KBM-7 (cell line): ENCODE measurements at regions not wholly inside any gene's neighbourhood (a gene's known extent, or its start where the extent isn't known, plus 50 kb on each side); places are given as distances from the start of the nearest gene placed in this dataset.

Experiments
- DNase-seq: peaks from one replicate; pipeline ENCODE4 v3.0.0-alpha.2; 2015
- in situ Hi-C: fragments of 300-500 bp; cut with MboI; formaldehyde crosslinking; loops from 2 replicates; pipeline ENCODE4 v1.14.3; 2020; ENCODE audit warnings: low sequenced_read_pairs, low pct_unique_long_range_greater_than_20kb, mixed read lengths

- no peak for DNase-seq
- in situ Hi-C loops: no loop called here
Measured at GRCh38 chr3:139870000-139870675, 64.8 kb upstream of the CLSTN2 start.

DNA sequence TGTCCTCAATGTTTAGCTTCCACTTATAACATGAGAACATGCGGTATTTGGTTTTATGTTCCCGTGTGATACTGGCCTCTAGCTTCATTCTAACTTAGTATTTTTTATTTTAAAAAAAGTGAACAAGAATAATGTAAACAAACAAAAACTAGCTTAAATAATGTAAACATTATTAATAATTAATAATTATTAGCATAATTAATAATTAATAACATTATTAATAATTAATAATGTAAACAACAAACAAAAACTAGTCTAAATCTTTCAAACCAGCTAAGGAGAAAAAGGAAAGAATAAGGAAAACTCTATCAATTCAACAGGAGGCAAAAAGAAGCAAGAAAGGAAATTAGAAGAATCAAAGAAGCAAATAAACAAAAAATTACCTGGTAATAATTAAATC lies 66.2 kb upstream of the CLSTN2 start:
- in situ Hi-C loops: no loop called here

GRCh38 chr3:139848660-139849059 lies 86.3 kb upstream of the CLSTN2 start:
- DNase-seq: no peak
- in situ Hi-C loops: no loop called here

More for the DNA sequence above, 66.2 kb upstream of the CLSTN2 start:
- no peak for DNase-seq

GRCh38 chr3:139846729-139847128 lies 88.3 kb upstream of the CLSTN2 start:
- in situ Hi-C loops: no loop called here
- no peak for DNase-seq

DNA sequence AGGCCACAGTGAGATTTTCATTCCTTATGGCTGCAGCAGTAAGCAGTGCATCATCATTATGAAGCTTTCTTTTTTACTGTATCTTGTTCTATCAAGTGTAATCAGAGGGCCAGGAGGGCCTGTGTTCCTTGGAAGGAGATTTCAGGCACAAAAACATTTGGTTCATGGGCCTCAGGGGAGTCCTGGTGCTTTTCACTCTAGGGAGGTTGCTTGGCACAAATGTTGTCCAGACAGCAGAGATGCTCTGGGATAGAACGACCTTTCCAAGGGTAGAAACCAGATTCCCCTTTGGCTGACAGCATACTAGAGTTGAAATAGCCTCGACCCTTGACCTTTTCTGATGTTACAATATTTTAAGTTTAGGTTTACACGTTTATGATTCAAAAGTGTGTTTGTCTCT lies 95.3 kb upstream of the CLSTN2 start:
- DNase-seq: no peak
- in situ Hi-C loops: no loop called here

DNA sequence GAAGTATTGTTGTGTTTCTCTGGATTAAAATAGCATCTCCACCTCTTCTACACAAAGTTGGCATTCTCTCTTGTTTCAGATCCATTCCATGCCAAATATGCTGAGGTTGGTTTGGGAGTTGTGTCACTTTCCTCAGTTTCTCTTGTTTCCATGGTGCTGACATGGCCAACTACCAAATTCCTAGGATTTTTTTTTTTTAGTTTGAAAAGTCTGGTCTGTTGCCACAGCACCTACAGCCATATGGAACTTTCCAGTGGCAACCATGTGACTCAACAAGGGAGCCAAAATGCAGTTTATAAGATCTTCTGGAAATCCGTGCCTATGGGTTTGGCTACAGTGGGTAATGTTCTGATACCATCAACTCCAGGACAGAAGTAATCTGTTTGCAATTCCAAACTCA lies 96.0 kb upstream of the CLSTN2 start:
- in situ Hi-C loops: no loop called here

DNA sequence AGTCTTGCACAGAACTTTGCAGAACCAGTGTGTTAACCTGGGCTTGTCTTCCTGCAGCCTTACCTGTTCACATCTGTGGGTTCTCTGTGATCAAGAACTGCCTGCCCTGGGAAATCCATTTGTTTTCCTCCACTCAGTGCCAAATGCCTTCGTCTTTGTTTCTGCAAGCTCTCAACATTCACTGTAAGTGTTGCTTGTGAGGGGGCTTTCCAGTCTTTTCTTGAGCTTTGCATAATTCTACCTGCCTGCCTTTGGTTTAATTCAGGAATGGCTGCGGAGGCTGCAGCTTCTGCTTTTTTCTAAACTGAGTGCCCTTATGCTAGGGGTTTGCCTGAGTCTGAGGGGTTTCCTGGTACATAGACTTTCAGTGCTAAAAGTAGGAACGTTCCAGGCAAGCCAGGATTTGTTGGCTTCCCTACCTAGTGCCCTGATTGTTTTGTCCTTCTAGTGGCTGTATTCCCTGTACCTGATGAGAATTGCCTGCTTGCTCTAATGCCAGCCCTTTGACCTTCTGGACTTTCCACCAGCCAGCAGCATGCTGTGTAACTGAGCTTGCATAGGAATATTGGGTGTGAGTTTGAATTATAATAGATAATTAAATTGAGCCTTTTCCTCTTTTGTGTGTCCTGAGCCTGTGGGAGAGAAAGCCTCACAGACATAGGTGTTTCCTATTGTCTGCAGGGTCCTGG lies 96.6 kb upstream of the CLSTN2 start:
- in situ Hi-C loops: no loop called here
- no peak for DNase-seq

More for the DNA sequence above, 96.0 kb upstream of the CLSTN2 start:
- DNase-seq: no peak

GRCh38 chr3:139836698-139837464 lies 98.1 kb upstream of the CLSTN2 start:
- no peak for DNase-seq

DNA sequence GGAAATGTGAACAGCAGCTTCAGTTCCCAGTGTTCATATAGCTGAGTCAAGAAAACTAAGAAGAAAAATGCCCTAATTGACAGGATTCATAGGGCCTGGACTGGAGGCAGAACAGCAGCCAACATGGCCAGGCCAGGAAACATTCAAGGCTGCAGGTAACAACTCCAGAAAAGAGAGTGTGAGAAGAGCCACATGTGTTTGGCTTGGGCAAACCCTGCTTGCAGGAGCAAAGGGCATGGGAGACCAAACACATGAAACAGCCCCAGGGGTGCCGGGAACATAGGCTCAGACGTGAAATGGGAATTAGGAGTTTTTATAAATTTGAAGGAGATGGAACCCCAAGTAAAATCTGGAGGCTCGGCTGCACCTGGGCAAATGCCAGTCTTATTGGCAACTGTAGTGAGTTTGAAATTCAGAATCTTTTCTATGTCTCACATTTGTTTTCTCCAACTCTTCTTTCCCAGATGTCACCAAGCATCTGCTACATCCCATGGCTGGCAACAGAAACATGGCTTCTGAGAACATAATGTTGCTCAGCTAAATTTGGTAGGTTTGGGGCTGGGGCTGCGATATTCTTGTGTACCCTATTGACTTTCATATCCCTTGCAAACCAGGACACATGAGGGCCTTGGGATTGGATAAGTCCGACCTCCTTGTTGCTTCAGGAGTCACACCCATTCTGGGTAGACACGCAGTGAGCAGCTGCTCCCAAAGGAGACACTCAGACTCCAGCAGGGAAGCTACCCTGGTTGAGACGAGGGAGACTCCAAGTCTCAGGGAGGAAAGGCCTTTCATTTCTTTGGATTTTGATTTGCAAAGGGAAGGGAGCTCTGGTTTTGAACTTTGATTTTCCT lies 98.9 kb upstream of the CLSTN2 start:
- no peak for DNase-seq
- in situ Hi-C loops: no loop called here

More at GRCh38 chr3:139836698-139837464, 98.1 kb upstream of the CLSTN2 start:
- in situ Hi-C loops: no loop called here

DNA sequence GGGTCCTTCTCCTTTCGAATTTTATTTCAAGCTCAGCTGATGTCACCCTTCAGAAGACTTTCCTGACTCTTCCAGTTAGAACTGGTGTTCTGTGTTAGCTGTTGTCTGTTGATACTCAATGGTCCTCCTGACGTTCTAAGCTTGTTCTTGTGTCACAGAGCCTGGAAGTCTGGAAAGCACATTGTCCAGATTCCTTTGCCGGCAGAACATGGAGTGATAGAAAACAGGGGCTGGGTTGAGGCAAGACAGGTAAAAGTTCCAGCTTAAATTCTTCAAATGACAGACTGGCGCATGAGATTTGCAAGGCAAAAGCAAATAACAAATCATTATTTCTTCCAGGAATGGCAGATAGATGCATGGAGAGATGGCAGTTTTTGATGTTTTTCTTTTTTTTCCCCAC lies 102.0 kb upstream of the CLSTN2 start:
- in situ Hi-C loops: no loop called here

DNA sequence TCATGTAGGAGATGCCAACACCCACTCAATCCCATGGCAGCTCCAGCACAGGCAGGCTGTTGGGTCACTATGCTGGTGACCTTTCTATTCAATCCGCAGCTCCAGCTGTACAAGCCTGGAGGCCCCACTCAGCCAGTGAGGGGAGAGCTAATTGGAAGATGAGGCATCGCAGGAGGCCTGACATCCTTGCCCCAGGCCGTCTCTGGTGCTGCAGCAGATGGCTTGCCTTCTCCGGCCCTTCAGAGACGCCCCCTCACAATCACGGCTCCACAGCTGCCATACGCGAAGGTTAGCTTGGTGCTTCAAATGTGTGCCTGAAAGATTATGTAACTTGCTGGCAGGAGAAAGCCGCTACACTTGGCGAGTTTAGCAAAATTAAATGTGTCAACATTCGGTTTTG lies 104.2 kb upstream of the CLSTN2 start:
- DNase-seq: no peak
- in situ Hi-C loops: no loop called here

More for the DNA sequence above, 102.0 kb upstream of the CLSTN2 start:
- DNase-seq: no peak

DNA sequence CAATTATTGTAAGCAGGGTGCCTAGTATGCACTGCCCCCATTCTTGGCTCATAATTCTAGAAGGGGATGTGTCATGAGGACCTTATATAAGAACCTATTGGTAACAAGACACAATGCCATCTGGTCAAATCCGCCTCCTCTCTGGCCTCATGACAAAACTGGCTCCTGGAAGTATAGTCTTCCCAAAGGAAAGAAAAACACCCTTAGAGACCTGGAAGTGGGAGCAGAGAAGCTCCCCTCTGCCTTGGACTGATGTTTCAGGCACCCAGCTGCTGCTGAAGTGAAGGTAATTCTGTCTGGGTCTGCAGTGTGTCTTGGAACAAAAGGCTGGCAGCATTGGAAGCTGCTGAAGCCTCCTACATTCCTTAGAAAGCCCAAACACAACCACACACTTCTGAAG lies 107.2 kb upstream of the CLSTN2 start:
- in situ Hi-C loops: no loop called here

GRCh38 chr3:139824864-139825263 lies 110.1 kb upstream of the CLSTN2 start:
- in situ Hi-C loops: no loop called here
- DNase-seq: no peak

More for the DNA sequence above, 107.2 kb upstream of the CLSTN2 start:
- DNase-seq: no peak

- DNase-seq: no peak
- in situ Hi-C loops: no loop called here
Measured at GRCh38 chr3:139814646-139815045, 120.3 kb upstream of the CLSTN2 start.

DNA sequence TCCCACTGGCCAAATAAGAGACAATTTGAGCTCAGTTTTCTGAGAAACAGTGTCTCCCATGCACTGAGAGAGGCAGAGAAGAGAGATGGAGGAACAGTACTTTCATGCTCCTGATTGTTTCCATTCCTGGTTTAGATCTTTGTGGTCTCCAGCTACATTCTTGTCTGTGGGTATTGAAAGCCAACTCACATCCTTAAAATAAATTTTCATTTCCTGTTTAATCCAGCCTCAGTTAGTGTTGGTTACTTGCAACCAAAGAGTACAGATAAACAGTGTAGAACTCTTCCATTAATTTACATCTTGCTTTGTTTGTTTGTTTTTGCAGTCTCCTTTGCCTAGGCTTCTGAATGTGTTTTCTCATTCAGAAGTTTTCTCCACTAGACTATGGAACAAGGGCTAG lies 123.7 kb upstream of the CLSTN2 start:
- in situ Hi-C loops: no loop called here
- no peak for DNase-seq

- in situ Hi-C loops: no loop called here
- DNase-seq: no peak
Measured at GRCh38 chr3:139808201-139808600, 126.8 kb upstream of the CLSTN2 start.

GRCh38 chr3:139803294-139803693 lies 125.5 kb upstream of the NMNAT3 start:
- in situ Hi-C loops: no loop called here
- DNase-seq: no peak

DNA sequence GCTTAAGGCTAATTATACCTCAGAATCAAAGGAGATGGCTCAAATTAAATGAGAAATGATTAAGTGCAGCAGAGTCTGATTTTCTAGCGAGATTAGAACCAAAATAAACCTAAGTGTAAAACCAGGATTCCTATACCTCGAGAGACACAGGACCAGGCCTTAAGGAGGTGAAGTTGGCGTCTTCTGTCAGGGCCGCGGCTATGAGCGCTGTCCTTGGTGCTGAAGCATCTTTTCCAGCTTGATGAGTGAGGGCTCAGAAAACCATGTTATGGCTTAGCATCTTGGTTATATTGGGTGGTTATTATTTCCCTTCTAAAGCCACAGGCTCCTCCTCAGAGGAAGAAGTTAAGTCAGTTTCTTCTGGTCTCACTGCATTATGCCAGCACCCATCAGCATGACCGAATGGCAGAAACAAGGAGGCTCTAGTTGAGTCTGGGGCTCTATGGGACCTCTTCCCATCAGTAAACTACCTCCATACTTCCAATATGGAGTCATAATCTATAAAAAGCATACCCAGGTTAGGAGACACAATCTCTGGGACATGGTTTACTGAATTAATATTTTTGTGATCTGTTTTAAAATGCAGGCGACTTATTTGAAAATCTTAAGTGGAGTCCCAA lies 120.1 kb upstream of the NMNAT3 start:
- DNase-seq: peak; percentile 43
- in situ Hi-C loops: no loop called here
